ENCODE measurements at regions not wholly inside any gene's neighbourhood (a gene's known extent, or its start where the extent isn't known, plus 50 kb on each side); places are given as distances from the start of the nearest gene placed in this dataset.

DNA sequence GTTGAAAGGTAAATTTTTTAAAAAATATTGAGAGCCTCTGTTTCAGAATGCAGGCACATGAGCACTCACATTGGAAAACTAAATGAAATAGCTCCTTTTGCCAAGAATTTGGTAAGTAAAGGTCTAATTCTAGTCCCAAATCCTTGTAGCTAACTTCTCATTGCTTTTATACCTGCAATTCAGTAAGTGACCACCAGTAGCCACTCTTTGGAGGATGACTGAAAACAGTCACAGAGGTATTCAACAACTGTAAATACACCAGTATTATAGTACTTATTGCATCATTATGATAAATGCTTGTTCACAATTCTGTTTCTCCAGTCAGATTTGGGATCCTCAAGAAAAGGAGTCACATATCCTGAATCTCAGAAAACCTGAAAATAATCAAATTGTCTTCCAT is 562.4 kb upstream of the CDH11 start:
- TF ChIP-seq POLR2AphosphoS5 (IDR thresholded peaks at IDR 0.05; ENCODE audit: borderline replicate concordance, low read depth, low read length) (no peak), EZH2 (IDR thresholded peaks at IDR 0.05) (no peak)
